WTC11 (cell line): ENCODE measurements at regions not wholly inside any gene's neighbourhood (a gene's known extent, or its start where the extent isn't known, plus 50 kb on each side); places are given as distances from the start of the nearest gene placed in this dataset.

Experiments used
- ATAC-seq: fragments of 200-7000 bp; cut with Tn5 transposase; 2 replicates; pipeline ENCODE4 v1.10.0; 2021; ENCODE audit warnings: mild to moderate bottlenecking, moderate library complexity
- CTCF ChIA-PET: fragments of 300-600 bp; sonication (Branson Sonifier 250); formaldehyde crosslinking; loops from one replicate; lab custom pipeline; 2021; ENCODE audit warnings: antibody characterized with exemption; lab: Charles Lee
- POLR2A ChIA-PET: fragments of 350-600 bp; sonication (Branson Sonifier 250); formaldehyde crosslinking; loops from one replicate; lab custom pipeline; 2021; ENCODE audit warnings: antibody characterized with exemption; lab: Charles Lee
- DNase-seq: peaks from one replicate; pipeline ENCODE4 v3.0.0; 2021; ENCODE audit warnings: low spot score
- H3K27ac Mint-ChIP-seq: 2 replicates; pipeline ENCODE4 v1.8.0; 2021; ENCODE audit warnings: mixed read lengths
- H3K27me3 Mint-ChIP-seq: 2 replicates; pipeline ENCODE4 v1.8.0; 2021; ENCODE audit warnings: low read depth, mild to moderate bottlenecking, moderate library complexity, mixed read lengths
- H3K36me3 Mint-ChIP-seq: 2 replicates; pipeline ENCODE4 v1.8.0; 2021; ENCODE audit warnings: mixed read lengths
- H3K4me1 Mint-ChIP-seq: 2 replicates; pipeline ENCODE4 v1.8.0; 2022; ENCODE audit warnings: mixed read lengths
- H3K4me3 Mint-ChIP-seq: 2 replicates; pipeline ENCODE4 v1.8.0; 2021; ENCODE audit warnings: mild to moderate bottlenecking, moderate library complexity, mixed read lengths
- H3K9me3 Mint-ChIP-seq: 2 replicates; pipeline ENCODE4 v1.8.0; 2021; ENCODE audit warnings: mixed read lengths
- CREM ChIP-seq: sonication (generic); formaldehyde crosslinking; IDR thresholded peaks from 2 replicates; pipeline ENCODE4 v1.8.1; 2022; ENCODE audit warnings: mild to moderate bottlenecking, missing genetic modification reagents, moderate library complexity
- JUN ChIP-seq: sonication (generic); formaldehyde crosslinking; IDR thresholded peaks from 2 replicates; pipeline ENCODE4 v1.8.0; 2023; ENCODE audit warnings: mild to moderate bottlenecking, missing genetic modification reagents
- MXD4 ChIP-seq: fragments of 250-450 bp; sonication (Bioruptor Pico); IDR thresholded peaks from 2 replicates; pipeline ENCODE4 v1.8.0; 2021; ENCODE audit warnings: mild to moderate bottlenecking, moderate library complexity, borderline replicate concordance
- NFE2L1 ChIP-seq: sonication (generic); formaldehyde crosslinking; IDR thresholded peaks from 2 replicates; pipeline ENCODE4 v1.8.1; 2023; ENCODE audit warnings: missing genetic modification reagents
- NFYB ChIP-seq: sonication (generic); formaldehyde crosslinking; conservative IDR thresholded peaks from 2 replicates; pipeline ENCODE4 v1.8.0; 2022; ENCODE audit warnings: low read depth, missing genetic modification reagents
- NR1H2 ChIP-seq: sonication (generic); formaldehyde crosslinking; IDR thresholded peaks from 2 replicates; pipeline ENCODE4 v1.9.0; 2021; ENCODE audit warnings: mild to moderate bottlenecking, moderate library complexity, missing genetic modification reagents
- NR2C2 ChIP-seq: sonication (generic); formaldehyde crosslinking; IDR thresholded peaks from 2 replicates; pipeline ENCODE4 v1.8.0; 2022; ENCODE audit warnings: mild to moderate bottlenecking, missing genetic modification reagents
- SMAD3 ChIP-seq: sonication (generic); formaldehyde crosslinking; IDR thresholded peaks from 2 replicates; pipeline ENCODE4 v1.8.0; 2022; ENCODE audit warnings: missing genetic modification reagents, mild to moderate bottlenecking, borderline replicate concordance
- SMAD4 ChIP-seq: sonication (generic); formaldehyde crosslinking; IDR thresholded peaks from 2 replicates; pipeline ENCODE4 v1.8.0; 2022; ENCODE audit warnings: mild to moderate bottlenecking, missing genetic modification reagents
- ZBTB21 ChIP-seq: sonication (generic); formaldehyde crosslinking; IDR thresholded peaks from 2 replicates; pipeline ENCODE4 v1.8.1; 2023; ENCODE audit warnings: mild to moderate bottlenecking, missing genetic modification reagents, borderline replicate concordance
- ZNF121 ChIP-seq: sonication (generic); formaldehyde crosslinking; IDR thresholded peaks from 2 replicates; pipeline ENCODE4 v1.8.0; 2023; ENCODE audit warnings: missing genetic modification reagents
- ZNF232 ChIP-seq: sonication (generic); formaldehyde crosslinking; IDR thresholded peaks from 2 replicates; pipeline ENCODE4 v1.8.0; 2022; ENCODE audit warnings: mild to moderate bottlenecking, missing genetic modification reagents
- TF ChIP-seq, protein P1 (sequence below): sonication (generic); formaldehyde crosslinking; IDR thresholded peaks from 2 replicates; pipeline ENCODE4 v1.8.1; 2022; ENCODE audit warnings: mild to moderate bottlenecking, missing genetic modification reagents, moderate library complexity, borderline replicate concordance
- TF ChIP-seq, protein P2 (sequence below): sonication (generic); formaldehyde crosslinking; IDR thresholded peaks from 2 replicates; pipeline ENCODE4 v1.8.0; 2022; ENCODE audit warnings: missing genetic modification reagents
- TF ChIP-seq, protein P3 (sequence below): sonication (generic); formaldehyde crosslinking; IDR thresholded peaks from 2 replicates; pipeline ENCODE4 v1.8.0; 2023; ENCODE audit warnings: mild to moderate bottlenecking, missing genetic modification reagents
- TF ChIP-seq, protein P4 (sequence below): sonication (generic); formaldehyde crosslinking; IDR thresholded peaks from 2 replicates; pipeline ENCODE4 v1.8.1; 2022; ENCODE audit warnings: low read depth, missing genetic modification reagents, borderline replicate concordance

DNA sequence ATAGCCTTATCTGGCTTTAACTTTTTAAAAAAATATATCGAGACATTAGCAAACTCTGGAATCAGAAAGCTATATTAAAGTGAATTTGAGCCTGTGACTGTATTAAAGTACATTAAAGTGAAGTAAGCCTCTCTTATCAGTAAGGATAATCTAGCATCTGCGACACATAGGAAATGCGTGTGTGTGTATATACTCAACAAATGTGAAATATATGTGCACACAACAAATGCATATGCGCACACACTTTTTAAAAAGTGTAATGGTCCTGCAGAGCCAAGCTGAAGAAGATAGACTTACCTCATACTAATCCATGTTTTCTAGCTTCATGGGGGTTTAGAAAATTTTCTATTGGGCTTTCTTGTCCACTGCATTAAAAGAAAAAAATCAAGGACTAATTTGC is 437.1 kb downstream of the ZIC1 start (continued):
- TF ChIP-seq NFE2L1 (CRISPR knock-in tag) (no peak), ZBTB21 (CRISPR knock-in tag) (no peak)
- TF ChIP-seq, protein P1, sequence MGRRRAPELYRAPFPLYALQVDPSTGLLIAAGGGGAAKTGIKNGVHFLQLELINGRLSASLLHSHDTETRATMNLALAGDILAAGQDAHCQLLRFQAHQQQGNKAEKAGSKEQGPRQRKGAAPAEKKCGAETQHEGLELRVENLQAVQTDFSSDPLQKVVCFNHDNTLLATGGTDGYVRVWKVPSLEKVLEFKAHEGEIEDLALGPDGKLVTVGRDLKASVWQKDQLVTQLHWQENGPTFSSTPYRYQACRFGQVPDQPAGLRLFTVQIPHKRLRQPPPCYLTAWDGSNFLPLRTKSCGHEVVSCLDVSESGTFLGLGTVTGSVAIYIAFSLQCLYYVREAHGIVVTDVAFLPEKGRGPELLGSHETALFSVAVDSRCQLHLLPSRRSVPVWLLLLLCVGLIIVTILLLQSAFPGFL: no peak

DNA sequence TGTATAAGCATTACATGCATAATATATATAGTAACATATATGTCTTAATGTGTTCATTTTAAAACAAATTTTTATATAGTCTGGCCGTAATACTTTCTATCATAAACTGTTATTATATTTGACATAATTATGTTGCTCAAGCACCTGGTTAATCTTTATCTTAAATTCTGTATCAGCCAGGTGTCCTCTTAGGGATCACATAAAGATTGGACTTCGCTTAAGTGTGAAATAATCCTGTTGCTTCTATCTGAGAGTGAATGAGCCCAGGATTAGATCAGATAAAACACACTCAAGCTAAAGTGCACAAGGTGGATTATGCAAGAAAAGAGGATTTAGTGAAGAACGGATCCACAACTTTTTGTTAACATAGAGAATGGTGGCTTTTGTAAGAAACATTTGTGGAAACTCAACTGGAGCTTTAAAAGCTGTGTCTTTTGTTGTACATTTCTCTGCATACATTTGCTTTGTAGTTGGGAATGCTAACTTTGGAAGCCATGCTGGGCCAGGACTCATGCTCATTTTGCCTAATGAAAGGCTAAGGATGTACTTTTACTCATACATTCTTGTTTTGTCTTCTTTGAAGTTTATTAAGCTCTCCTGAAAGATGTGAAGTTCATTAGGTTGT is 437.8 kb downstream of the ZIC1 start:
- Mint-ChIP-seq H3K4me3 (no peak overlapping the region), H3K4me1 (0 out of 2 replicates have a peak, but pooled peaks cover 4% of the 10 kb centered on the region), H3K27me3 (no peaks in the 10 kb centered on the region), H3K9me3 (0 out of 2 replicates have a peak, but pooled peaks cover 8% of the 10 kb centered on the region), H3K27ac (no peak overlapping the region), H3K36me3 (no peaks in the 10 kb centered on the region)
- ATAC-seq (no peak), DNase-seq (no peak)
- POLR2A ChIA-PET: no interaction called here
- no peak for TF ChIP-seq MXD4
- no peak for TF ChIP-seq ZNF121
- TF ChIP-seq SMAD3 (CRISPR knock-in tag): no peak
- TF ChIP-seq NFYB (CRISPR knock-in tag): no peak
- TF ChIP-seq NFE2L1 (CRISPR knock-in tag): no peak
- TF ChIP-seq, protein P2, sequence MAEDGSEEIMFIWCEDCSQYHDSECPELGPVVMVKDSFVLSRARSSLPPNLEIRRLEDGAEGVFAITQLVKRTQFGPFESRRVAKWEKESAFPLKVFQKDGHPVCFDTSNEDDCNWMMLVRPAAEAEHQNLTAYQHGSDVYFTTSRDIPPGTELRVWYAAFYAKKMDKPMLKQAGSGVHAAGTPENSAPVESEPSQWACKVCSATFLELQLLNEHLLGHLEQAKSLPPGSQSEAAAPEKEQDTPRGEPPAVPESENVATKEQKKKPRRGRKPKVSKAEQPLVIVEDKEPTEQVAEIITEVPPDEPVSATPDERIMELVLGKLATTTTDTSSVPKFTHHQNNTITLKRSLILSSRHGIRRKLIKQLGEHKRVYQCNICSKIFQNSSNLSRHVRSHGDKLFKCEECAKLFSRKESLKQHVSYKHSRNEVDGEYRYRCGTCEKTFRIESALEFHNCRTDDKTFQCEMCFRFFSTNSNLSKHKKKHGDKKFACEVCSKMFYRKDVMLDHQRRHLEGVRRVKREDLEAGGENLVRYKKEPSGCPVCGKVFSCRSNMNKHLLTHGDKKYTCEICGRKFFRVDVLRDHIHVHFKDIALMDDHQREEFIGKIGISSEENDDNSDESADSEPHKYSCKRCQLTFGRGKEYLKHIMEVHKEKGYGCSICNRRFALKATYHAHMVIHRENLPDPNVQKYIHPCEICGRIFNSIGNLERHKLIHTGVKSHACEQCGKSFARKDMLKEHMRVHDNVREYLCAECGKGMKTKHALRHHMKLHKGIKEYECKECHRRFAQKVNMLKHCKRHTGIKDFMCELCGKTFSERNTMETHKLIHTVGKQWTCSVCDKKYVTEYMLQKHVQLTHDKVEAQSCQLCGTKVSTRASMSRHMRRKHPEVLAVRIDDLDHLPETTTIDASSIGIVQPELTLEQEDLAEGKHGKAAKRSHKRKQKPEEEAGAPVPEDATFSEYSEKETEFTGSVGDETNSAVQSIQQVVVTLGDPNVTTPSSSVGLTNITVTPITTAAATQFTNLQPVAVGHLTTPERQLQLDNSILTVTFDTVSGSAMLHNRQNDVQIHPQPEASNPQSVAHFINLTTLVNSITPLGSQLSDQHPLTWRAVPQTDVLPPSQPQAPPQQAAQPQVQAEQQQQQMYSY (CRISPR knock-in tag): no peak
- TF ChIP-seq CREM (CRISPR knock-in tag): no peak
- no peak for TF ChIP-seq ZNF232 (CRISPR knock-in tag)
- no peak for TF ChIP-seq NR1H2 (CRISPR knock-in tag)
- TF ChIP-seq, all 79 proteins: peak for 0
- CTCF ChIA-PET: no interaction called here

DNA sequence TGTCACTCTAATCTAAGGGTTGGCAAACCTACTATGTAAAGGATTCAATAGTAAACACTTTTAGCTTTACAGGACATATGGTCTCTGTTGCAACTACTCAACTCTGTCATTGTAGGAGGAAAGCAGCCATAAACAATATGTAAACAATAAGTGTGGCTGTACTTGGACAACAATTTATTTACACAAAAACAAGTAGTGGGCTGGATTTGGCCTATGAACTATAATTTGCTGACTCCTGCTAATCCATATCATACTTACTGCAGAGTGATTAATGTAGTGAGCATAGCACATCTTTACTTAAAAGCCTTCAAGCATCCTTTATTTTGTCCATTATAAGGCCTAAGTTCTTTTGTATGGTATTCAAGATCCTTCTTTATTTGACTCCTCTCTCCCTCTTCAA is 441.9 kb downstream of the ZIC1 start:
- H3K27me3 Mint-ChIP-seq: no peaks in the 10 kb centered on the region; the same call in 1 of the 2 replicates
- H3K36me3 Mint-ChIP-seq: no peaks in the 10 kb centered on the region
- POLR2A ChIA-PET: no interaction called here
- H3K9me3 Mint-ChIP-seq: peaks cover 13% of the 10 kb centered on the region
- TF ChIP-seq, protein P3, sequence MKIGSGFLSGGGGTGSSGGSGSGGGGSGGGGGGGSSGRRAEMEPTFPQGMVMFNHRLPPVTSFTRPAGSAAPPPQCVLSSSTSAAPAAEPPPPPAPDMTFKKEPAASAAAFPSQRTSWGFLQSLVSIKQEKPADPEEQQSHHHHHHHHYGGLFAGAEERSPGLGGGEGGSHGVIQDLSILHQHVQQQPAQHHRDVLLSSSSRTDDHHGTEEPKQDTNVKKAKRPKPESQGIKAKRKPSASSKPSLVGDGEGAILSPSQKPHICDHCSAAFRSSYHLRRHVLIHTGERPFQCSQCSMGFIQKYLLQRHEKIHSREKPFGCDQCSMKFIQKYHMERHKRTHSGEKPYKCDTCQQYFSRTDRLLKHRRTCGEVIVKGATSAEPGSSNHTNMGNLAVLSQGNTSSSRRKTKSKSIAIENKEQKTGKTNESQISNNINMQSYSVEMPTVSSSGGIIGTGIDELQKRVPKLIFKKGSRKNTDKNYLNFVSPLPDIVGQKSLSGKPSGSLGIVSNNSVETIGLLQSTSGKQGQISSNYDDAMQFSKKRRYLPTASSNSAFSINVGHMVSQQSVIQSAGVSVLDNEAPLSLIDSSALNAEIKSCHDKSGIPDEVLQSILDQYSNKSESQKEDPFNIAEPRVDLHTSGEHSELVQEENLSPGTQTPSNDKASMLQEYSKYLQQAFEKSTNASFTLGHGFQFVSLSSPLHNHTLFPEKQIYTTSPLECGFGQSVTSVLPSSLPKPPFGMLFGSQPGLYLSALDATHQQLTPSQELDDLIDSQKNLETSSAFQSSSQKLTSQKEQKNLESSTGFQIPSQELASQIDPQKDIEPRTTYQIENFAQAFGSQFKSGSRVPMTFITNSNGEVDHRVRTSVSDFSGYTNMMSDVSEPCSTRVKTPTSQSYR (CRISPR knock-in tag): no peak
- no peak for TF ChIP-seq SMAD4 (CRISPR knock-in tag)
- TF ChIP-seq, protein P4, sequence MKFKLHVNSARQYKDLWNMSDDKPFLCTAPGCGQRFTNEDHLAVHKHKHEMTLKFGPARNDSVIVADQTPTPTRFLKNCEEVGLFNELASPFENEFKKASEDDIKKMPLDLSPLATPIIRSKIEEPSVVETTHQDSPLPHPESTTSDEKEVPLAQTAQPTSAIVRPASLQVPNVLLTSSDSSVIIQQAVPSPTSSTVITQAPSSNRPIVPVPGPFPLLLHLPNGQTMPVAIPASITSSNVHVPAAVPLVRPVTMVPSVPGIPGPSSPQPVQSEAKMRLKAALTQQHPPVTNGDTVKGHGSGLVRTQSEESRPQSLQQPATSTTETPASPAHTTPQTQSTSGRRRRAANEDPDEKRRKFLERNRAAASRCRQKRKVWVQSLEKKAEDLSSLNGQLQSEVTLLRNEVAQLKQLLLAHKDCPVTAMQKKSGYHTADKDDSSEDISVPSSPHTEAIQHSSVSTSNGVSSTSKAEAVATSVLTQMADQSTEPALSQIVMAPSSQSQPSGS: no peak
- TF ChIP-seq JUN (CRISPR knock-in tag): no peak
- TF ChIP-seq NR2C2: no peak
- ATAC-seq: no peak
- H3K4me1 Mint-ChIP-seq: 0 out of 2 replicates have a peak, but pooled peaks cover 4% of the 10 kb centered on the region
- DNase-seq: no peak
- no peak overlapping the region for H3K27ac Mint-ChIP-seq
- CTCF ChIA-PET: no interaction called here
- no peak overlapping the region for H3K4me3 Mint-ChIP-seq
